GM12878 (cell line): ENCODE measurements at regions not wholly inside any gene's neighbourhood (a gene's known extent, or its start where the extent isn't known, plus 50 kb on each side); places are given as distances from the start of the nearest gene placed in this dataset.

Experiments used
- ATAC-seq: fragments of 200-7000 bp; cut with Tn5 transposase; 3 replicates; pipeline ENCODE4 v1.9.1; 2020; ENCODE audit warnings: mild to moderate bottlenecking, moderate library complexity
- BruUV-seq: library from RNA; stranded (reverse); fragments of 400-500 nt; replicated peaks from 2 replicates; lab custom pipeline; 2021; lab: Mats Ljungman, UMichigan
- CTCF ChIA-PET: fragments of 300-600 bp; sonication (Branson Sonifier 250); formaldehyde crosslinking; extraction: SDS; loops from one replicate; lab custom pipeline; 2021; ENCODE audit warnings: inconsistent platforms; lab: Yijun Ruan, JAX
- POLR2A ChIA-PET: fragments of 350-600 bp; formaldehyde crosslinking; extraction: SDS; loops from one replicate; lab custom pipeline; 2021; ENCODE audit warnings: inconsistent platforms; lab: Charles Lee
- RAD21 ChIA-PET: fragments of 300-600 bp; sonication (Branson Sonifier 250); formaldehyde crosslinking; loops from one replicate; lab custom pipeline; 2023; ENCODE audit warnings: antibody characterized with exemption; ENCODE audit not compliant: unreplicated experiment; lab: Charles Lee
- SMC1A ChIA-PET: fragments of 300-600 bp; sonication (Branson Sonifier 250); formaldehyde crosslinking; loops from one replicate; lab custom pipeline; 2023; ENCODE audit not compliant: unreplicated experiment, uncharacterized antibody; lab: Charles Lee
- DNase-seq: peaks from one replicate; pipeline ENCODE4 v3.0.0-alpha.2; 2011; ENCODE audit warnings: low read depth, low spot score
- FAIRE-seq: peaks from 3 replicates; lab custom pipeline; 2011; peaks lifted over from hg19 to GRCh38; lab: Jason Lieb, UNC
- H2AFZ ChIP-seq: 2 replicates; pipeline ENCODE4 v1.6.0; 2011; ENCODE audit warnings: low read depth, low read length, control low read depth; ENCODE audit not compliant: control insufficient read depth
- H3K27ac ChIP-seq: 2 replicates; pipeline ENCODE4 v1.5.1; 2011; ENCODE audit warnings: control low read depth; ENCODE audit not compliant: control insufficient read depth, insufficient read depth
- H3K27me3 ChIP-seq, 2 experiments: replicated peaks in 1 of 2; 2 replicates each; pipeline versions ENCODE4 v1.6.0 to v1.6.1; 2011; ENCODE audit warnings: low read length in 1 of 2; ENCODE audit not compliant: control insufficient read depth in 2 of 2, insufficient read depth in 2 of 2
- H3K36me3 ChIP-seq, 2 experiments: 2 replicates each; pipeline ENCODE4 v1.5.1; 2011; ENCODE audit warnings: low read length in 1 of 2; ENCODE audit not compliant: control insufficient read depth in 2 of 2, insufficient read depth in 2 of 2
- H3K4me1 ChIP-seq: 2 replicates; pipeline ENCODE4 v1.6.1; 2011; ENCODE audit warnings: mild to moderate bottlenecking, low read length, moderate library complexity, mixed read lengths; ENCODE audit not compliant: control insufficient read depth, insufficient read depth
- H3K4me2 ChIP-seq: 2 replicates; pipeline ENCODE4 v1.6.0; 2011; ENCODE audit warnings: control low read depth; ENCODE audit not compliant: control insufficient read depth, insufficient read depth
- H3K4me3 ChIP-seq: fragments of 200-600 bp; sonication (generic); 2 replicates; pipeline ENCODE4 v1.5.1; 2016
- H3K79me2 ChIP-seq: 2 replicates; pipeline ENCODE4 v1.6.0; 2011; ENCODE audit warnings: low read length; ENCODE audit not compliant: control insufficient read depth, insufficient read depth
- H3K9ac ChIP-seq: 2 replicates; pipeline ENCODE4 v1.8.0; 2011; ENCODE audit warnings: low read length, control low read depth, mixed read lengths; ENCODE audit not compliant: control insufficient read depth, insufficient read depth
- H3K9me3 ChIP-seq: replicated peaks from 3 replicates; pipeline ENCODE4 v1.5.1; 2011; ENCODE audit warnings: mild to moderate bottlenecking, low read length; ENCODE audit not compliant: control insufficient read depth, insufficient read depth
- H4K20me1 ChIP-seq: 2 replicates; pipeline ENCODE4 v1.6.0; 2011; ENCODE audit not compliant: control insufficient read depth, insufficient read depth
- ATF2 ChIP-seq: IDR thresholded peaks from 2 replicates; pipeline ENCODE4 v1.6.1; 2012; ENCODE audit warnings: low read length, inconsistent platforms
- FOS ChIP-seq: IDR thresholded peaks from 3 replicates; pipeline ENCODE4 v1.6.1; 2011; ENCODE audit warnings: borderline replicate concordance; ENCODE audit not compliant: insufficient read length; ENCODE audit errors: extremely low read depth
- GATAD2B ChIP-seq: fragments of 450-650 bp; conservative IDR thresholded peaks from 2 replicates; pipeline ENCODE4 v1.6.1; 2017; ENCODE audit warnings: low read depth, mild to moderate bottlenecking, moderate library complexity
- KAT2A ChIP-seq: conservative IDR thresholded peaks from 2 replicates; pipeline ENCODE4 v1.6.1; 2011; ENCODE audit warnings: low read depth, low read length; ENCODE audit not compliant: control insufficient read depth
- SREBF1 ChIP-seq: IDR thresholded peaks from 2 replicates; pipeline ENCODE4 v1.6.1; 2012; ENCODE audit warnings: mild to moderate bottlenecking, low read length
- TCF12 ChIP-seq: IDR thresholded peaks from 2 replicates; pipeline ENCODE4 v1.6.1; 2011; ENCODE audit warnings: low read depth, mild to moderate bottlenecking, low read length
- YBX1 ChIP-seq: fragments of 450-650 bp; IDR thresholded peaks from 2 replicates; pipeline ENCODE4 v1.6.1; 2016; ENCODE audit warnings: antibody characterized with exemption
- WGBS: methylation state at CpG from one replicate; pipeline ENCODE4 v1.1.6; 2016; ENCODE audit warnings: low lambda C conversion rate; ENCODE audit not compliant: insufficient replicate concordance, insufficient coverage; ENCODE audit errors: missing lambda C conversion rate; 5-methylcytosine and 5-hydroxymethylcytosine counted together
- in situ Hi-C: fragments of 300-500 bp; cut with MboI; formaldehyde crosslinking; loops from 9 replicates; pipeline ENCODE4 v1.14.3; 2018; ENCODE audit warnings: mixed read lengths
- intact Hi-C: fragments of 100-400 bp; cut with micrococcal nuclease; formaldehyde crosslinking; loops from one replicate; pipeline ENCODE4 v1.14.2; 2022; ENCODE audit not compliant: unreplicated experiment
- TF ChIP-seq, protein P1 (sequence below): fragments of 150-350 bp; IDR thresholded peaks from 2 replicates; pipeline ENCODE4 v1.6.1; 2014; ENCODE audit warnings: mild to moderate bottlenecking, low read depth, low read length

DNA sequence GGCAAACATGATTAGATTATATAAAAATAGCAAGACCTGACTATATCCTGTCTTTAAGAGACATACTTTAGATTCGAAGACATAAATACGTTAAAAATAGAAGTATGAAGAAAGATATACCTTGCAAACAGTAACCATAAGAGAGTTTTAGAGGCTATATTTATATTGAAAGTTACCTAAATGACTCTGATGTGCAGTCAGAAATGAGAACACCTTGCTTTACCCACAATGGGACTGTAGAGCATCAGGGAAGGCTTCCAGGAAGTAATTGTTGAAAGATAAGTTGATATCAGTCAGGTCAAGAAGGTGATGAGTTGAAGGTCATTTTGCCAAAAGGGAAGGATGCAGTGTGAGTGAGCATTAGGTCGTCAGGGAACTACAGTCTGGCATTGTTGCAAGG lies 110.2 kb downstream of the NEDD1 start (continued):
- peak; percentile 49; the same call in 1 of the 2 replicates for TF ChIP-seq ATF2
- TF ChIP-seq, protein P1, sequence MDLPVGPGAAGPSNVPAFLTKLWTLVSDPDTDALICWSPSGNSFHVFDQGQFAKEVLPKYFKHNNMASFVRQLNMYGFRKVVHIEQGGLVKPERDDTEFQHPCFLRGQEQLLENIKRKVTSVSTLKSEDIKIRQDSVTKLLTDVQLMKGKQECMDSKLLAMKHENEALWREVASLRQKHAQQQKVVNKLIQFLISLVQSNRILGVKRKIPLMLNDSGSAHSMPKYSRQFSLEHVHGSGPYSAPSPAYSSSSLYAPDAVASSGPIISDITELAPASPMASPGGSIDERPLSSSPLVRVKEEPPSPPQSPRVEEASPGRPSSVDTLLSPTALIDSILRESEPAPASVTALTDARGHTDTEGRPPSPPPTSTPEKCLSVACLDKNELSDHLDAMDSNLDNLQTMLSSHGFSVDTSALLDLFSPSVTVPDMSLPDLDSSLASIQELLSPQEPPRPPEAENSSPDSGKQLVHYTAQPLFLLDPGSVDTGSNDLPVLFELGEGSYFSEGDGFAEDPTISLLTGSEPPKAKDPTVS = no peak
- TF ChIP-seq KAT2A = no peak

- H3K4me3 ChIP-seq = no peak overlapping the region
- no peak overlapping the region for H3K4me2 ChIP-seq
- no peak overlapping the region for H3K27ac ChIP-seq
- FAIRE-seq = no peak
- no peaks in the 10 kb centered on the region for H3K4me1 ChIP-seq
- intact Hi-C loops (no loop called here), in situ Hi-C loops (no loop called here)
- no peak overlapping the region for H3K9ac ChIP-seq
- BruUV-seq = no TSS peak
- H2AFZ ChIP-seq = no peak overlapping the region
- no peak for DNase-seq
- H4K20me1 ChIP-seq = no peaks in the 10 kb centered on the region
- no peak for ATAC-seq
- 61% methylated on average over 4 of the region's 4 CpGs for WGBS
- POLR2A ChIA-PET = no interaction called here
- TF ChIP-seq FOS = no peak
- no peak for TF ChIP-seq GATAD2B
- TF ChIP-seq TCF12 = no peak
- no peak for TF ChIP-seq YBX1
- TF ChIP-seq SREBF1 = no peak
- H3K9me3 ChIP-seq = no peaks in the 10 kb centered on the region
- no peaks in the 10 kb centered on the region for H3K36me3 ChIP-seq
- RAD21 ChIA-PET = no interaction called here
- SMC1A ChIA-PET = no interaction called here
- no peaks in the 10 kb centered on the region for H3K27me3 ChIP-seq
- no peaks in the 10 kb centered on the region for H3K79me2 ChIP-seq
- CTCF ChIA-PET = interaction anchor here (0.7 kb wide), 1 partner anchor 214 kb away, joined by 3 read pairs; no protein-coding TSS in a partner anchor
These were observed 115.6 kb downstream of the NEDD1 start for GRCh38 chr12:97022536-97023230.
